HG03108 (cell line): ENCODE measurements at regions not wholly inside any gene's neighbourhood (a gene's known extent, or its start where the extent isn't known, plus 50 kb on each side); places are given as distances from the start of the nearest gene placed in this dataset.
"Not testable (repeated sequence)": the region's sequence is repeated elsewhere in the genome, so short reads cannot be mapped to it uniquely, and the experiment has no call there.

ENCODE experiments used
- ATAC-seq: cut with Tn5 transposase; IDR thresholded peaks from one replicate; pipeline ENCODE4 v1.9.1; 2021; ENCODE audit warnings: moderate library complexity; ENCODE audit not compliant: unreplicated experiment

- not testable (repeated sequence) for ATAC-seq
These were observed 109.7 kb upstream of the ZNG1E start for GRCh38 chr9:65566018-65566417.

DNA sequence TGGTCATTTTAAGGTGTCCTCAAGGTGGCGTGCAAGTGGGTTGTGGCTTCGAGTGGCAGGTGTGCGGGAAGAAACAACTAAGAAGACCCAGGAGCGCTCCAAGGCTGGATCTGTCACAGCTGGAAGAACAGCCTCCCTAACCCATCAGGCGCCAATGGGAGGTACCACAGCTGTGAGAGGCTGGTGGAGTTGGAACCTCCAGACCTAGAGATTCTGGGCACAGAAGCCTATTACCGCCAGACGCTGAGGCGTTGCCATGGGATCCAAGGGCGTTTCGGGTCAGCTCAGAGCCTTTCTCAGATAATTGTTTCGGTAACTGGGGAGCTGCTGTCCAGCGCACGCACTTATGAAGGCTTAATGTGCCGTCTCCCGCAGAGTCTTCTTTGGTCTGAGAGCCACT lies 156.7 kb upstream of the ZNG1E start:
- not testable (repeated sequence) for ATAC-seq

DNA sequence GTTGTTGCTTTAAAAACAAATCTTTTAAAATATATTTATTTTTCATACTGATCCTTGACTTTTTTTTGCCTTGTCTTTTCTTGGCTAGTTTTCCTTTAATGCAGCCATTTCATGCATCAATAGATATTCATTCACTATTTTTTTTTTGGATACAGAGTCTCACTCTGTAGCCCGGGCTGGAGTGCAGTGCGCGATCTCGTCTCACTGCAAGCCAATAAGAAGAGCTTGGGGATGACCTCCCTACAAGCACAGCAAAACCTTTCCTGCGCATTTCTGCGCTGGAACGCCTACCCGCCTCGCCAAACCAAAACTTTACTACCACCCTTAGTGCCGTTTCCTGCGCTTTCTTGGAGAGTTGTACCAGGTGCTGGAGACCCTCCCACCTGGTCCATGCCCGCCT lies 161.3 kb upstream of the ZNG1E start:
- not testable (repeated sequence) for ATAC-seq

DNA sequence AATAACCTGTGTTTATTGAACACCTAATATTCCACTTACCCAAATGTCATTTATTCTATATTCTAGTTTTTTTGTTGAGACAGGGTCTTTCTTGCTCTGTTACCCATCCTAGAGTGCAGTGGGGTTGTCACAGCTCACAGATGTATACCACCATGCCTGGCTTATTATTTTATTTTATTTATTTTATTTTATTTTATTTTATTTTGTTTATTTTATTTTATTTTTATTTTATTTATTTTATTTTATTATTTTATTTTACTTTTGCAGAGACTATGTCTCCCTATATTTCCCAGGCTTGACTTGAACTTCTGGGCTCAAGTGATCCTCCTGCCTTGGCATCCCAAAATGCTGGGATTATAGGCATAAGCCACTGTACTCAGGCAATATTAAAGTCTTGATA lies 167.8 kb upstream of the ZNG1E start:
- not testable (repeated sequence) for ATAC-seq

GRCh38 chr9:65504686-65505085 lies 171.0 kb upstream of the ZNG1E start:
- ATAC-seq, result not testable (repeated sequence)

DNA sequence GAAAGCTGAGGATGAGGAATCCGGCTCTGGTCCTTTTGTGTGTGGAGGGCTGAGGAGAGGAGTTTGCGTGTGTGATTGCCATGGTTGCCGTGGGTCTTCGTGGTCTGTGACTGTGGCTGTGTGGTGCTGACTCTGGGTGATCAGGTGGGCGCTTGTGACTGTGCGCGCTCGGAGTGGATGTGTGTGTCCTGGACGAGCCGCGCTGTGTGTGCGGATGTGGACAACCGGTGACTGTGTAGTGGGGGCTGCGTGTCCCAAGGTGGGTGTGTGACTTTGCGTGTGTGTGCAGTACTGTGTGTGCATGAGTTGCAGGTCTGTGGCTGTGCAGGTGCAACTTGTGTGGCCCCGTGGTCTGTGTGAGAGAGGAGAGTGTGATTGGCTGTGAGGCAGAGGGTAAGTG lies 172.0 kb upstream of the ZNG1E start:
- ATAC-seq, result not testable (repeated sequence)

DNA sequence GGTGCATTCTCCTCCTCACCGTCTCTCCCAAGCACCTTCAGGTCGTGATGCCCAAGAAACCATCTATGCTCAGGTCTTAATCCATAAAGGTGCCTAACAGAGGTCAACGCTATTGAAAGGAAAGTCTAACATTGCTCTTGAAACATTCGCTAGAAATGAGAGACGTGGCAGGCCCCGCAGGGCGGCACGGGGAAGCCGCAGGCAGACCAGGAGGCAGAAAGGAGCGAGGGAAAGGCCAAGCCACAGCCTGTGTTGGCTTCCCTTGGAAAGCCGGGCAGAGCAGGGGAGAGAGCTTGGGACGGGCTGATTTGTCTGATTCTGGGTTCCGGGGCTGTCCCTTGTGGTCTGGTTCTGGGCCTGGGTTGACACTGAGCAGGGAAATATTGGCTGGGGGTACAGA lies 192.8 kb upstream of the ZNG1E start:
- ATAC-seq, result not testable (repeated sequence)

- not testable (repeated sequence) for ATAC-seq
These were observed 194.4 kb upstream of the ZNG1E start for GRCh38 chr9:65481291-65481690.

DNA sequence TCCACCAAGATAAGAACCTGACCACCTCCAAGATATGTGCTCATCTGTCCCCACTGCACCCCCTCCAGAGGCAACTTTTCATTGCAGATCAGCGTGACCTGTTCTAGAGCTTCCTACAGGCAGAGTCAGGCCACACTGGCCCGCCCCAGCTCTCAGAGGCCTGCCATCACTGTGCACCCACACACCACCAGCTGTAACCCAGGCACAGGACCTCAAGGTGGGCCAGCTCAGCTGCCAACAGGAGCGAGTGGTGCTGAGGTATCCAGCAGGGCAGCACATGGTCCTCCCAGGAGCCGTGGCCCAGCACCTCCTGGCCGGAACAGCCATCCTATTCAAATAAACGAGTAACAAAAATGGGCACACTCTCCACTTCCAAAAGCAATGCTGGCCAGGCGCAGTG lies 189.9 kb upstream of the FOXD4L5 start:
- ATAC-seq, result not testable (repeated sequence)

DNA sequence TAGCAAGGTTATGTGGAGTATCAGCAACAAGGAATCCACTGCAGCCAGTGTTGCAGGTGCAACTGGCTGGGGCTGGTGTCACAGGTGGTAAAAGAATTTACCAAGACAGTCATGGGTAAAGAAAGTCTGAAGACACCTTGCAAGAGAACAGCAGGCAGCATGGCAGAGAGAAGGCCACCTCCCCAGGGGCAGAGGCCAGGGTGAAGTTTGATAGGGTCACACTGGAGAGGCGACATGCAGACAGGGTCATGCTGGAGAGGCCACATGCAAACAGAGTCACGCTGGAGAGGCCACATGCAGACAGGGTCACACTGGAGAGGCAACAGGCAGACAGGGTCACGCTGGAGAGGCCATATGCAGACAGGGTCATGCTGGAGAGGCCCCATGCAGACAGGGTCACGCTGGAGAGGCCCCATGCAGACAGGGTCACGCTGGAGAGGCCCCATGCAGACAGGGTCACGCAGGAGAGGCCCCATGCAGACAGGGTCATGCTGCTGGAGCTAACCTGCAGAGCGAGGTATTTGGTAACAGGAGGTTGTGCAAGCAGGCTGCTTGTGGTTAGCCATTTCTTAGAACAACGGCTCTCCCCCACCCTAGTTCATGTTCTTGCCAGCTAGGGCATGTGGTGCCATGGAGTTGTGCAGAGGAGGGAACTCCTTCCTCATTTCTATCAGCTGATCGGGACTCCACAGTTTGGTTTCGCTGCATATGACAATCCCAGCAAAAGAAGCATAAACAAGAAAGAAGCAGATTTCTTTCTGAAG lies 188.2 kb upstream of the FOXD4L5 start:
- not testable (repeated sequence) for ATAC-seq

DNA sequence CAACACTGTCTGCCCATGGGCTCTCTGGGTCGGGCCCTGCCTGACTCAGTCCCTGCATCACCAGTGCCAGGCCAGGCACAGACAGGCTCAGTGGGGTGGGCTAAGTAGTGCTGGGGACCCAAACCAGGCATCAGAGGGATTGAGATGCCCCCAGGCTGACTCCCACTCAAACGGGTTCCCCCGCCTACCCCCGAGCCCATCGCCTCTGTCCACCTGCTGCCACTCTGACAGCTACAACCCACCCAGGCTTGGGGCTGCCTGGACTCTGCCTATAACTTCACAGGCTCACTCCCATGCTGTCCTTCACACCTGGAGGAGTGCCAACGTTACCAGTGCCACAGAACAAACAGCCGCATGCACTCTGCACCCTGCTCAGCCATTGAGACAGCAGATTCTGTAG lies 186.1 kb upstream of the FOXD4L5 start:
- not testable (repeated sequence) for ATAC-seq

DNA sequence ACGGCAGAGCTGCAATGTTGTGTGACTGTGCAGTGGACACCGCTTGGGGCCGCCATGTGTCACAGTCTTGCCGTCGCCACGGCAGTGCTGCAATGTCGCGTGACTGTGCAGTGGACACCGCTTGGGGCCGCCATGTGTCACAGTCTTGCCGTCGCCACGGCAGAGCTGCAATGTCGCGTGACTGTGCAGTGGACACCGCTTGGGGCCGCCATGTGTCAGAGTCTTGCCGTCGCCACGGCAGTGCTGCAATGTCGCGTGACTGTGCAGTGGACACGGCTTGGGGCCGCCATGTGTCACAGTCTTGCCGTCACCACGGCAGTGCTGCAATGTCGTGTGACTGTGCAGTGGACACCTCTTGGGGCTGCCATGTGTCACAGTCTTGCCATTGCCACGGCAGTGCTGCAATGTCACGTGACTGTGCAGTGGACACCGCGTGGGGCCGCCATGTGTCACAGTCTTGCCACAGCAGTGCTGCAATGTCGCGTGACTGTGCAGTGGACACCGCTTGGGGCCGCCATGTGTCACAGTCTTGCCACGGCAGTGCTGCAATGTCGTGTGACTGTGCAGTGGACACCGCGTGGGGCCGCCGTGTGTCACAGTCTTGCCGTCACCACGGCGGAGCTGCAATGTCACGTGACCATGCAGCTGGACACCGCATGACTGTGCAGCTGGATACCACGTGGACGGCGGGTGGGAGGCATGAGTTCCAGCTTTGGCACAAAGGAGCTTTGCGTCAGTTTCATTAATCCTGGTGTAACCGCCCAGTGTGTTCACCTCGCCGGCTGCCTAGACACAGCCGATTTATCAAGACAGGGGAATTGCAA lies 182.1 kb upstream of the FOXD4L5 start:
- ATAC-seq, result not testable (repeated sequence)

DNA sequence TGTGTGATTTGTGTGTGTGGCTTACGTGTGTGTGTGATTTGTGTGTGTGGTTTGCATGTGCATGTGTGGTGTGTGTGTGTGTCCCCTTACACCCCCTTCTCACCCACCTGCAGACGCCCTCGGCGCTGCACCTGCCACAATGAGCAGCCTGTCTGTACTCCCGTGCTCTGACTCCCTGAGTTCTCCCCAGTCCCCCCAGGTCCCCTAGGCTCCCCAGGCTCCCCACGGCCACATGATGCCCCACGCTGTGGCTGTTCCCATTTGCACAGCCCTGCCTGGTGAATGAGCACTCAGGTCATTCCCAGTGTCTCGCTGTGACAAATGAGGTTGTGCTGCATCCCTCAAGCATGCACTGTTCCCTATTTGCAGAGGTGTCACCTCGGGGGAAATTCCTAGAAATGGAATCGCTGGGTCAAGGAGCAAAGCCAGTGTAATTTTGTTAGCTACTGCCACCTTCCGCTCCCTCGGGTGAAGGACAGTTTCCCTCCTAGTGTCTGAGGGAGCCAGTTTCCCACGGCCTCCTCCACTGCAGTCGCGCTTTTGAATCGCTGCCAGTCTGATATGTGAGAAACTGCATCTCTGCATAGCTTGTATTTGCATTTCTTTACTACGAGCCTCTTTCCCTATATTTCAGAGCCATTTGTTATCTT lies 180.4 kb upstream of the FOXD4L5 start:
- ATAC-seq, result not testable (repeated sequence)

- ATAC-seq, result not testable (repeated sequence)
These were observed 177.5 kb upstream of the FOXD4L5 start for GRCh38 chr9:65462476-65462875.

DNA sequence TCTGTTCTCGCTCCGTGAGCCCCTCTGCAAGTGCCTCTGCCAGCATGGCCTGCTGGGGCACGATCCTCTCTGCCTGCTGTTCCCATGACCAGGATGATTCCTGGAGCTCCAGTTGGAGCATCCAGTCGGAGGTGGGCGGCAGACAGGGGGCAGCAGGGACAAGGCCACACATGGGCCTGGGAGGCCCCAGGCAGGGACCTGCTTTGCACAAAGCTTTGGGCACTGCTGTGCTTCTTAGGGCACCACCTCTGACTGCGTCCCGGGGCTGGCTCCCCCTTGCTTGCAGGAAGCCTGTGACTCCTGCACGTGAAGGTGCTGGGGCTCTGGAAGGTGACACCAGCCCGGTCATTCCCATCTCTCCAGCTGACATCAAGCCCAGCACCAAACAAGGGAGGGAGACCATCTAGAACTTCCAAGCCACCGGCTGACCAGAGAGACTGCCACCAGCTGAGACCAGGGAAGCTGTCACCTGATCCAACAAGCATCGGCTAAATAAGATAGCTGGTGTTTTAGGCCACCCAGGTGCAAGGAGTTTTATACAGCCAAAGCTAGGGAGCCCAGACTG lies 174.8 kb upstream of the FOXD4L5 start:
- no peak for ATAC-seq

DNA sequence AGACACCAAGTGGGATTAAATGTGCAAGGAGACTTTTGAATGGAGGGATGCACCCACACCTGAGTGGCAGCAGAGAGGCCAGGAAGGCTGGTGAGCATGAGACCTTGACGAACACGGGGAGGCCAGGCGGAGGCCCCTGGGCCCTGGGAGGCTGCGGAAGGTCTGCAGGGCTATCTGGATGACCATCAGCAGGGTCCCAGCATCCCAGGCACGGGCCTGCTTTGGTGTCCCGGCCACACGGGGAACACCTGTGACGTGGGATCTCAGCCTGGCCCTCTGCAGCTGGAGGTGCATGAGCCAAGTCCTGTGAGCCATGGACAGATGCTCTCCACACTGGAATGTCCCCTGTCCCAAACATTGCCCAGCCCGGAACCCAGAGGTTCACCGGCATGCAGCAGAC lies 174.0 kb upstream of the FOXD4L5 start:
- no peak for ATAC-seq

- no peak for ATAC-seq
These were observed 173.5 kb upstream of the FOXD4L5 start for GRCh38 chr9:65458465-65458864.

- ATAC-seq, result not testable (repeated sequence)
These were observed 172.0 kb upstream of the FOXD4L5 start for GRCh38 chr9:65456991-65457390.

DNA sequence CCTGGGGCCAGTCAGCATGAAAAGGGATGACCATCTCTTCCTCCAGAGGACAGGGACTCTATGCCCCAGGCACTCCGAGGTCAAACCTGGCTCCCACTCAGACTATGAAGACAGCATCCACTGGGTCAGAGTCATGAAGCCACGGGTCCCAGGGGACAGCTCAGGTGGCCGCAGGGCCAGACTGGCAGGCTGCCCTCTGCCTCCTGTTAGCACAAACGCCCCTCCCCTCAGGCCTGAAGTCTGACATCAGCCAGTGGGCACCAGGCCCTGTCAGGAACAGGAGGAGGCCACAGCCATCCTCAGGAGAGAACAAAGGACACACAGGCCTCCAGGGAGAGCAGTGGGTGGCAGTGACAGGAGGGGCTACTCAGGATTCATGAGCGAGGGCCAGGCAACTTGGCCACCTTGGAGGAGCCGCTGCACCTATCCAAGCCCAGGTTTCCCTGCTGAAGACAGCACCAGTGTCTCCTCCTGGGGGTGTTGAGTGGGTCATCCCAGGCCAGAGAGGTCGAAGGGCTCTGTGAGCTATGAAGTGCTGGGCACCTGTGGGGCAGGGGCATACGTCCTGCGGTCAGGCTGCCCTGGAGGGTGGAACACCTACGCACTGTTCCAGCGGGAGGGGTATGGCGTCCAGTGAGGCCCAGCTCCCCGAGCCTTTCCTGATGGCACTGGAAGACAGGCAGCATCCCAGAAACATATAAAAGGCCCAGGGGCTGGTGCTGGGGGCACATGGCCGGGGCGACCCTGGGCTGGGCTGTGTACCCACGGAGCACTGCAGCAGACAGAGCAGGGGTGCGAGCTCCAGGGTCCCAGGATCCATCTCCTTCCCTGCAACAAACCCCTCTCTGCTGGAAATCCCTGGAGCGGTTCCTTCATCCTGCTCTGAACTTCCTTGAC lies 171.0 kb upstream of the FOXD4L5 start:
- ATAC-seq, result not testable (repeated sequence)

DNA sequence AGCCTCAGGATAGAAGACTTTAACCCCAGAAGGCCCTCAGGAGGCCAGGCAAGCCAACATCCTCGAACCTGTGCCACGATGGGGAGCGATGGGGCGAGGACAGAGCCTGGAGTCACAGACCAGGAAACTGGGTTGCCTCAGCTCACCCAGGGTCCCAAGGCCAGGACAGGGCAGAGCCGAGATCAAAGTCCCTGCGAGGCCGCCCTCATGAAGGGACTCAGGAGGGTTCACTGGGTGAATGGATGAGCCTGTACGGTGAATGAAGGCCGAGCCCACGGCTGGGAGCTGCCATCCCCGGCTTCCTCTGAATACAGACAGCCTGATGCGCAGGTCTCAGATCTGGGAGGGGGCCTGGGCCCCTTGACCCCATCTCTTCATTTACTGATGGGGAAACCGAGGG lies 170.1 kb upstream of the FOXD4L5 start:
- not testable (repeated sequence) for ATAC-seq
